HG03558 (cell line): ENCODE measurements at regions not wholly inside any gene's neighbourhood (a gene's known extent, or its start where the extent isn't known, plus 50 kb on each side); places are given as distances from the start of the nearest gene placed in this dataset.

Source experiments
- ATAC-seq: cut with Tn5 transposase; IDR thresholded peaks from one replicate; pipeline ENCODE4 v1.9.1; 2021; ENCODE audit warnings: moderate number of reproducible peaks; ENCODE audit not compliant: unreplicated experiment; ENCODE audit errors: extremely low read depth

DNA sequence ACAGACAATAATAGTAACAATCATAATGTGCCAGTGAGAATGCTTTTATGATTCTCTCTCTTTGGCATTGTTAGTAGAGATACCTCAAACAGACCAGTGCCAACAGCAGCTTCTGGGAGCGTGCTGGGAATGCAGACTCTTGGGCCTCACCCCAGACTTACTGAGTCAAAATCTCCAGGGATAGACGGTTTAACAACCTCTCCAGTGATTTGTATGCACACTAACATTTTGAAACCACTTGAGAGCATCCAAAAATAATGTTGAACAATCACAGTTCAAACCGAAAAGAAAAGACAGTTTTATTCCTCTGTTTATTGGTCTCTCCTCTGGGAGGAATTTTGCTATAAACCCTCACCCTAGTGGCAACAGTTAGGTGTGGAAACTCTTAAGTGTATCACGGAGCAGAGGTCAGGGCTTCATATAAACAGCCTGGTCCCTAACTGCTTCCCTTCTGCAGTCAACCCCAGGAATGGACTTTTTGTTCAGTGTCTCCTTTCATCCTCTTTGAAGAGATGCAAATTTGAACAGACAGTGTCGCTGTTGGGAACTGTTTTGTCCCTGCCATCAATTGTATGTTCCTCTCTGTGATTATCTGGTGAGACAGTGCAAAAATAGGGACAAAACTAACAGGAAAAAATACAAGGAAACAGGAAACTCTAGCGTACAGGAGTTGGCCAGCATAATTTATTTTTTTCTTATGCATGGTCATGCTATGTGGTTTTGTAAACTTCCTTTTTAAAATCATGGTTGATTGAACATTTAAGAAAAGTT, 162.4 kb upstream of the BTBD3 start:
- no peak for ATAC-seq

DNA sequence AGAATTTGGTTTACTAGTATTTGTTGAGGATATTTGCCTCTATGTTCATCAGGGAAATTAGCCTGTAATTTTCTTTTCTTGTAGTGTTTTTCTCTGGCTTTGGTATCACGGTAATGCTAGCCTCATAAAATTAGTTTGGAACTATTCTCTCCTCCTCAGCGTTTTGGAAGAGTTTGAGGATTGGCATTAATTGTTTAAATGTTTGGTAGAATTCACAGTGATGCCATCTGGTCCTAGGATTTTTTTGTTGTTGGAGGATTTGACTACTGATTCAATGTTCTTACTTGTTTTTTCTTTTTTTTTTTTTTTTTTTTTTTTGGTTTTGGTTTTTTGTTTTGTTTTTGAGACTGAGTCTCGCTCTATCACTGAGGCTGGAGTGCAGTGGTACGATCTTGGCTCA, 156.2 kb upstream of the BTBD3 start:
- no peak for ATAC-seq

DNA sequence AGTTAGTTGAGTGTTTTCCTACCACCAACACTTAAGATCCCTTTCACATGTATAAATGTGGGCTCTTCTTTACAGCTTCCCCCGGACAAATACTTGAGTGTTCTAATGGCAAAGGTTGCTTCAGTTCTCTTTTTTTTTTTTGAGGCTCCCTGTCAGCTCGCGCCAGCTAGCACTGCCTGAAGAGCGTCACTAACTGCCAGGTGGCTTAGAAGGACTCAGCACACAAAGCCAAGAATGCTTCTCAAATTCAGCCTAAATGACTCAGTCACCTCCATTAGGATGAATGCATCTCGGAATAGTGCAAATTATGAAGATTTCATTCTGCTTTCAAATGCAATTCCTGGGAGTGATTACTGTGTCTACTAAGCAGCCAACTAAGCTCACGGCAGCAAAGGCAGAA, 150.7 kb upstream of the BTBD3 start:
- no peak for ATAC-seq

- ATAC-seq: no peak
Observed at GRCh38 chr20:11769825-11770224, 147.9 kb upstream of the BTBD3 start.

DNA sequence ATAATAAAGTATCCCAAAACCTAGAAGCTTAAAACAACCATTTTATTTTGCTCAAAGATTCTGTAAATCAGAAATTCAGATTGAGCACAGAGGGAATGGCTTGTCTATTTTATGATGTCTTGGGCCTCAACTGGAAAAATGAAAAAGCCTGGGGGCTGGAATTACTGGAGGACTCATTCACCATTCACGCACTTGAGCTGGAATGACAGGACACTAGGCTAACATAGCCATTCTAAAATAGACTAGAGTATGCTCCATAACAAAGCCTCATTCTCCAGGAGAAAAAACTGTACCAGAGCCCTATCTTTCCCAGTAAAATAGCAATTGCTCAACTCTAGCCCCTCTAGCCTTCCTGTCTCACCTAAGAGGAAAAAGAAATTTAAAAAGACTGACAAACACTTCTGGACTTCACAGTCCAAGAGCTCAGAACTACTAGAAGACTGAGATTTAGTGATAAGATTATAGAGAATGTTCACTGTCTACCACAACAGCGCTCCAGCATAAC, 145.4 kb upstream of the BTBD3 start:
- ATAC-seq: no peak

DNA sequence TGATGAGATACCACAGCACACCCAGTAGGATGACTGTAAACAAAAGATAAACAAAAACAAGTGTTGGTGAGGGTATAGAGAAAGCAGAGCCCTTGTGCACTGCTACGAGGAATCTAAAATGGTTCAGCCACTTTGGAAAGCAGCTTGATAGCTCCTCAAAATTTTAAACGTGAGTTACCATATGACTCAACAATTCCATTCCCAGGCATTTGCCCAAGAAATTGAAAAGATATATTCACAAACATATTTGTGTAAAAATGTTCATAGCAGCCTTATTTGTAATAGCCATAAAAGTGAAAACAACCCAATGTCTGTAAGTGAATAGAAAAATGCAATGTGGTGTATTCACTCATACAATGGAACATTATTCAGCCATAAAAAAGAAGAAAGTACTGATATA, 141.0 kb upstream of the BTBD3 start:
- ATAC-seq: no peak

- no peak for ATAC-seq
Observed at GRCh38 chr20:11777387-11778205, 140.1 kb upstream of the BTBD3 start.

- ATAC-seq: no peak
Observed at GRCh38 chr20:11778206-11778570, 139.5 kb upstream of the BTBD3 start.

- ATAC-seq: peak; percentile 82
Observed at GRCh38 chr20:11780765-11781369, 136.8 kb upstream of the BTBD3 start.

GRCh38 chr20:11783102-11783850, 134.4 kb upstream of the BTBD3 start:
- ATAC-seq: no peak

DNA sequence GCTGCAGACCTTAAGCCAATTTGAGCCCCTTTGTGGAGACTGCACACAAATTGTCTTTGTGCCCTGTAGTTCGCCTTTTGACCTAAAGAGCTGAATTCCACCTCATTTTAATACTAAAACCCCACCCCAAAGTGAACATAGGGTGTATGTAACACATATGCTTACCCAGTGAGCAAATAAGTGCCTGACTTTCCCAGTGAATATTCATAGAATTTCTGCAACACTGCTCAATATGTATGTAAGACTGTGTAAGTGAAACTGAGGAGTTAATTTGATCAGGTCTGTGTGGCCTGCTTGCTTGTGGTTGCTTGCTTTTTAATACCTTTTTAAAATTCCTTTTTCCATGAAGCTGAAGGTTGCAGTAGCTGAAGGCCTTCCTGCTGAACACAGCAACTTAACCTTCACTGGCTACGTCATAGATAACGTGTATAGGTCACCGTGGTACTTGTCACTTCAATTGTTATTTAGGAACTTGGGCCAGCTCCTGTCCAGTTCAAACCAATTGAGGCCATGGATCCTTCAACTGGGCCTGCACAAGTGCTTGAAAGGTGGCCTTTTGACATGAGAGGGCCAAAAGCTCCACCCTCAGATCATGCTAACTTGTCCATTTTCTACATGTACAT, 131.7 kb upstream of the BTBD3 start:
- no peak for ATAC-seq

GRCh38 chr20:11790046-11790445, 127.6 kb upstream of the BTBD3 start:
- no peak for ATAC-seq

GRCh38 chr20:11791316-11791715, 126.4 kb upstream of the BTBD3 start:
- no peak for ATAC-seq

DNA sequence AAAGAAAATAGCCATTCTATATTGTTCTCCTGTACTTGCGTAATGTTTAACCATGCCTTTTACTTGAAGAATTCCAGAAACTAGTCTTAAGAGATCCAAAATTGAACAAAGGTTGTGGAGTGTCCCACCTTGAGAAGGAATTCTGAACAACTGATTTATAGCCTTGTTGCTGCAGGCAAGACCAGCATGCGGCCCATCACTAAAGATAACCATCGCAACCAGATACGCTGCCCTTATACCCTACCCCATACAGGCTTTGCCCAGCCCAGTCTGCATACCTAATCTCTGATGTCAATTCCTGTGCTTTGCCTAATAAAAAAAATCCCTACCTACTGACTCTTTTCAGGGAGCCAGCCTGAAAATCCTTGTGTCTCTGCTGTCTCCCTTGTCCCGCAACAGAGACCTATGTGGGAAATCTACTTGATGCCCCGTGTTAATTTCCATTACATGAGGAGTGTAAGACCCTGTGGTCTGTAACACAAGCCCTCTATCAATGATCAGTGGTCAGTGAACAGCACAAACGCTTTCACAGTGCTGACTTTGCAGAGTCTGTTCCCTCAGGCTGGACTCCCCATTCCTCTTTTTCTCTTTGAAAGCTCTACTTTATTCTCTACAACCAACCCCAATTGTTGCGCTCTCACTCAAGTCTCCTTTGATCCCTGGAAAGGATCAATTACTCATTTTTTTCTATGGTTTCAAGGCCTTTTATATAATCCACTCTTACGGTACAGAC, 125.7 kb upstream of the BTBD3 start:
- ATAC-seq: no peak

GRCh38 chr20:11792568-11792953, 125.1 kb upstream of the BTBD3 start:
- ATAC-seq: no peak

GRCh38 chr20:11794525-11794924, 123.2 kb upstream of the BTBD3 start:
- no peak for ATAC-seq

GRCh38 chr20:11795071-11795615, 122.5 kb upstream of the BTBD3 start:
- ATAC-seq: no peak

- no peak for ATAC-seq
Observed at GRCh38 chr20:11796026-11796425, 121.7 kb upstream of the BTBD3 start.

- no peak for ATAC-seq
Observed at GRCh38 chr20:11797156-11797555, 120.5 kb upstream of the BTBD3 start.
